CD14-positive monocyte (primary cell): ENCODE measurements at regions not wholly inside any gene's neighbourhood (a gene's known extent, or its start where the extent isn't known, plus 50 kb on each side); places are given as distances from the start of the nearest gene placed in this dataset.

Experiments
- DNase-seq, 3 donors: peaks; one replicate each; pipeline ENCODE4 v3.0.0-alpha.2; 2011 to 2022
- H2AFZ ChIP-seq: 2 replicates; pipeline ENCODE4 v1.6.0; 2012; ENCODE audit warnings: mild to moderate bottlenecking, low read depth, low read length, inconsistent platforms; ENCODE audit not compliant: insufficient read depth, poor library complexity, severe bottlenecking
- H3K27ac ChIP-seq, 2 donors: 1 replicate in 1 of 2; 2 replicates in 1 of 2; pipeline ENCODE4 v1.5.1; 2012 to 2013; ENCODE audit warnings: low read length in 2 of 2, control low read depth in 1 of 2, inconsistent platforms in 1 of 2, low read depth in 1 of 2, mild to moderate bottlenecking in 1 of 2
- H3K27me3 ChIP-seq, 2 donors: one replicate each; pipeline versions ENCODE4 v1.6.0 to v1.6.1; 2011 to 2013; ENCODE audit warnings: low read length in 2 of 2; ENCODE audit not compliant: control insufficient read depth in 2 of 2, insufficient read depth in 2 of 2
- H3K36me3 ChIP-seq, 2 donors: replicated peaks in 1 of 2; 1 replicate in 1 of 2; 2 replicates in 1 of 2; pipeline versions ENCODE4 v1.5.1 to v1.6.1; 2012 to 2013; ENCODE audit warnings: low read length in 2 of 2, control low read depth in 1 of 2, inconsistent platforms in 1 of 2, mild to moderate bottlenecking in 1 of 2; ENCODE audit not compliant: insufficient read depth in 2 of 2, control insufficient read depth in 1 of 2
- H3K4me1 ChIP-seq, 2 donors: 1 replicate in 1 of 2; 2 replicates in 1 of 2; pipeline versions ENCODE4 v1.5.1 to v1.6.1; 2012 to 2013; ENCODE audit warnings: low read length in 2 of 2, control low read depth in 1 of 2, inconsistent platforms in 1 of 2, mild to moderate bottlenecking in 1 of 2, moderate library complexity in 1 of 2; ENCODE audit not compliant: insufficient read depth in 2 of 2, control insufficient read depth in 1 of 2
- H3K4me2 ChIP-seq: replicated peaks from 2 replicates; pipeline ENCODE3; 2012; ENCODE audit warnings: low read length, moderate library complexity, mild to moderate bottlenecking; ENCODE audit not compliant: poor library complexity, severe bottlenecking; ENCODE audit errors: extremely low read depth
- H3K4me3 ChIP-seq, 3 experiments: fragments of 200-600 bp in 1 of 3; sonication (generic) in 1 of 3; replicated peaks in 1 of 3; 1 replicate in 2 of 3; 2 replicates in 1 of 3; pipeline ENCODE4 v1.5.1; 2011 to 2013; ENCODE audit warnings: low read length in 3 of 3, mild to moderate bottlenecking in 3 of 3, control low read depth in 2 of 3, low read depth in 2 of 3, inconsistent platforms in 1 of 3, moderate library complexity in 1 of 3
- H3K79me2 ChIP-seq: 2 replicates; pipeline ENCODE4 v1.6.0; 2012; ENCODE audit warnings: mild to moderate bottlenecking, control low read depth, inconsistent platforms, low read length, moderate library complexity; ENCODE audit not compliant: insufficient read depth
- H3K9ac ChIP-seq: 2 replicates; pipeline ENCODE4 v1.6.0; 2017; ENCODE audit warnings: low read length, mild to moderate bottlenecking; ENCODE audit not compliant: insufficient read depth, poor library complexity, severe bottlenecking
- H3K9me3 ChIP-seq, 2 donors: replicated peaks in 1 of 2; 1 replicate in 1 of 2; 2 replicates in 1 of 2; pipeline versions ENCODE4 v1.5.1 to v1.6.1; 2012 to 2013; ENCODE audit warnings: low read length in 2 of 2, control low read depth in 1 of 2; ENCODE audit not compliant: control insufficient read depth in 1 of 2, insufficient read depth in 1 of 2
- H4K20me1 ChIP-seq: 2 replicates; pipeline ENCODE4 v1.6.0; 2012; ENCODE audit warnings: mild to moderate bottlenecking, low read length, control low read depth, moderate library complexity; ENCODE audit not compliant: insufficient read depth
- H3K27ac Mint-ChIP-seq, 7 donors: one replicate each; pipeline ENCODE4 v1.8.0; 2020; ENCODE audit warnings: mild to moderate bottlenecking in 7 of 7, mixed read lengths in 7 of 7, moderate library complexity in 6 of 7, inconsistent platforms in 2 of 7
- H3K27me3 Mint-ChIP-seq, 3 donors: one replicate each; pipeline ENCODE4 v1.8.0; 2021 to 2022; ENCODE audit warnings: low read depth in 3 of 3, mild to moderate bottlenecking in 3 of 3, mixed read lengths in 3 of 3, moderate library complexity in 3 of 3, inconsistent platforms in 1 of 3
- H3K36me3 Mint-ChIP-seq, 2 donors: one replicate each; pipeline ENCODE4 v1.8.0; 2020; ENCODE audit warnings: mixed read lengths in 2 of 2, inconsistent platforms in 1 of 2, mild to moderate bottlenecking in 1 of 2
- H3K4me1 Mint-ChIP-seq: one replicate; pipeline ENCODE4 v1.8.0; 2020; ENCODE audit warnings: mild to moderate bottlenecking, mixed read lengths
- H3K4me3 Mint-ChIP-seq, 2 donors: one replicate each; pipeline ENCODE4 v1.8.0; 2020; ENCODE audit warnings: mild to moderate bottlenecking in 2 of 2, mixed read lengths in 2 of 2, moderate library complexity in 1 of 2
- H3K9me3 Mint-ChIP-seq, 7 donors: one replicate each; pipeline ENCODE4 v1.8.0; 2020 to 2022; ENCODE audit warnings: mixed read lengths in 7 of 7, mild to moderate bottlenecking in 6 of 7, moderate library complexity in 6 of 7, inconsistent platforms in 2 of 7
- WGBS: methylation state at CpG from one replicate; pipeline ENCODE4 v1.1.5; 2013; ENCODE audit warnings: missing lambda C conversion rate; ENCODE audit not compliant: insufficient coverage; 5-methylcytosine and 5-hydroxymethylcytosine counted together
- intact Hi-C, 2 donors: fragments of 100-400 bp; cut with micrococcal nuclease; formaldehyde crosslinking; loops; one replicate each; pipeline versions ENCODE4 v1.15.0 to v1.15.1; 2023
- TF ChIP-seq, protein P1 (sequence below): fragments of 200-600 bp; IDR thresholded peaks from one replicate; pipeline ENCODE4 v1.8.0; 2022; ENCODE audit warnings: antibody characterized with exemption, mild to moderate bottlenecking

DNA sequence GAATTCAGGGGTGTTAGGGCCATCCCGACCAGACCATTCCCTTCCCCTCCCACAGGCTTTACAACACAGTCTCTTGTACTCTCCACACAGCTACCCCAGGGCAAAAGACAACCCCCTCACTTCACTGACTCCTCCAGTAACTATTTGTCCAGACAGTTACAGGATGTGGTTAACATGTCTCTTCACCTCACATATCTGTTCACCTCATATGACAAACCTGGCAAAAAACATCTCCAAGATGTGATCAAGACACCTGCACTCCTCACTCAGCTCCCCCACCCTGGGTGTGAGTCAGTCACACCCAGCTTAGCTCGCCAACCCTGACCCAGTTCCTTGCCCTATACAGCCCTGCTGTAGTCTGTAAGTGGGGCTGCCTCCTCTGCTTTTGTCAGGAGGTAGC lies 490.5 kb upstream of the CHRM3 start:
- Histone ChIP-seq H3K4me2 (no peak overlapping the region), H3K9me3 (peaks cover 0 to 8% of the 10 kb centered on the region in 2 donors), H3K4me3 (no peak overlapping the region), H3K36me3 (no peaks in the 10 kb centered on the region), H2AFZ (no peak overlapping the region), H3K9ac (no peak overlapping the region), H4K20me1 (no peaks in the 10 kb centered on the region), H3K27me3 (no peaks in the 10 kb centered on the region), H3K79me2 (no peaks in the 10 kb centered on the region), H3K4me1 (no peaks in the 10 kb centered on the region), H3K27ac (no peak overlapping the region)
- TF ChIP-seq, protein P1, sequence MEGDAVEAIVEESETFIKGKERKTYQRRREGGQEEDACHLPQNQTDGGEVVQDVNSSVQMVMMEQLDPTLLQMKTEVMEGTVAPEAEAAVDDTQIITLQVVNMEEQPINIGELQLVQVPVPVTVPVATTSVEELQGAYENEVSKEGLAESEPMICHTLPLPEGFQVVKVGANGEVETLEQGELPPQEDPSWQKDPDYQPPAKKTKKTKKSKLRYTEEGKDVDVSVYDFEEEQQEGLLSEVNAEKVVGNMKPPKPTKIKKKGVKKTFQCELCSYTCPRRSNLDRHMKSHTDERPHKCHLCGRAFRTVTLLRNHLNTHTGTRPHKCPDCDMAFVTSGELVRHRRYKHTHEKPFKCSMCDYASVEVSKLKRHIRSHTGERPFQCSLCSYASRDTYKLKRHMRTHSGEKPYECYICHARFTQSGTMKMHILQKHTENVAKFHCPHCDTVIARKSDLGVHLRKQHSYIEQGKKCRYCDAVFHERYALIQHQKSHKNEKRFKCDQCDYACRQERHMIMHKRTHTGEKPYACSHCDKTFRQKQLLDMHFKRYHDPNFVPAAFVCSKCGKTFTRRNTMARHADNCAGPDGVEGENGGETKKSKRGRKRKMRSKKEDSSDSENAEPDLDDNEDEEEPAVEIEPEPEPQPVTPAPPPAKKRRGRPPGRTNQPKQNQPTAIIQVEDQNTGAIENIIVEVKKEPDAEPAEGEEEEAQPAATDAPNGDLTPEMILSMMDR: no peak
- peak overlapping the region in 1 of 2 donors; percentile 17 for H3K4me3 Mint-ChIP-seq
- intact Hi-C loops: no loop called here
- peaks cover 0 to 15% (median 2%) of the 10 kb centered on the region in 7 donors for H3K9me3 Mint-ChIP-seq
- no CpG with 5 or more reads among the region's 2 CpGs for WGBS
- H3K4me1 Mint-ChIP-seq: no peaks in the 10 kb centered on the region
- DNase-seq: no peak
- H3K27ac Mint-ChIP-seq: peak overlapping the region in 1 of 7 donors; percentile 12
- H3K36me3 Mint-ChIP-seq: no peaks in the 10 kb centered on the region
- H3K27me3 Mint-ChIP-seq: no peaks in the 10 kb centered on the region

- no peak overlapping the region for H3K27ac ChIP-seq
- H3K4me3 ChIP-seq: no peak overlapping the region
- H3K27me3 ChIP-seq: no peaks in the 10 kb centered on the region
- no peak for DNase-seq
- H2AFZ ChIP-seq: no peak overlapping the region
- TF ChIP-seq, protein P1: no peak
- Mint-ChIP-seq H3K4me1 (no peaks in the 10 kb centered on the region), H3K4me3 (no peak overlapping the region), H3K9me3 (peaks cover 0 to 12% (median 5%) of the 10 kb centered on the region in 7 donors), H3K27ac (no peak overlapping the region), H3K36me3 (no peaks in the 10 kb centered on the region), H3K27me3 (no peaks in the 10 kb centered on the region)
- H3K4me1 ChIP-seq: no peaks in the 10 kb centered on the region
- H3K4me2 ChIP-seq: no peak overlapping the region
- H4K20me1 ChIP-seq: no peaks in the 10 kb centered on the region
- intact Hi-C loops: no loop called here
- H3K9me3 ChIP-seq: no peaks in the 10 kb centered on the region
- WGBS: 67% methylated on average over 3 of the region's 4 CpGs
- H3K36me3 ChIP-seq: no peaks in the 10 kb centered on the region
- H3K9ac ChIP-seq: no peak overlapping the region
- H3K79me2 ChIP-seq: no peaks in the 10 kb centered on the region
Observed at GRCh38 chr1:238892612-238893011, 493.8 kb upstream of the CHRM3 start.
